Activated T-cell treated with anti-CD3 and anti-CD28 coated beads, Interleukin-2, amount 50 U/mL, for 24 hours (primary cell): ENCODE measurements at regions not wholly inside any gene's neighbourhood (a gene's known extent, or its start where the extent isn't known, plus 50 kb on each side); places are given as distances from the start of the nearest gene placed in this dataset.
A peak's percentile ranks its signal among the peaks of the same experiment; 100 is the strongest.
"Not testable (repeated sequence)": the region's sequence is repeated elsewhere in the genome, so short reads cannot be mapped to it uniquely, and the experiment has no call there.

ENCODE experiments used
- DNase-seq: peaks from one replicate; pipeline ENCODE4 v3.0.0-alpha.2; 2020
- H3K27ac Mint-ChIP-seq: 2 replicates; pipeline ENCODE4 v1.8.0; 2020; ENCODE audit warnings: mild to moderate bottlenecking, mixed read lengths
- H3K27me3 Mint-ChIP-seq: 2 replicates; pipeline ENCODE4 v1.8.0; 2020; ENCODE audit warnings: mixed read lengths
- H3K36me3 Mint-ChIP-seq: 2 replicates; pipeline ENCODE4 v1.8.0; 2020; ENCODE audit warnings: low read depth, mixed read lengths
- H3K4me1 Mint-ChIP-seq: 2 replicates; pipeline ENCODE4 v1.8.0; 2020; ENCODE audit warnings: low read depth, mixed read lengths
- H3K4me3 Mint-ChIP-seq: 2 replicates; pipeline ENCODE4 v1.8.0; 2020; ENCODE audit warnings: mild to moderate bottlenecking, moderate library complexity, mixed read lengths
- H3K9me3 Mint-ChIP-seq: 2 replicates; pipeline ENCODE4 v1.8.0; 2020; ENCODE audit warnings: mixed read lengths

DNA sequence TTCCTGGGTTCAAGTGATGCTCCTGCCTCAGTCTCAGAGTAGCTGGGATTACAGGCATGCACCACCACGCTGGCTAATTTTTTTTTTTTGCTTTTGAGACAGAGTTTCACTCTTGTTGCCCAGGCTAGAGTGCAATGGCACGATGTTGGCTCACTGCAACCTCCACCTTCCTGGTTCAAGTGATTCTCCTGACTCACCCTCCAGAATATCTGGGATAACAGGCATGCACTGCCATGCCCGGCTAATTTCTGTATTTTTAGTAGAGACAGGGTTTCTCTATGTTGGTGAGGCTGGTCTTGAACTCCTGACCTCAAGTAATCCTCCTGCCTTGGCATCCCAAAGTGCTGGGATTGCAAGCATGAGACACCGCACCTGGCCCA is 89.6 kb upstream of the KLF6 start:
- peak overlapping the region; percentile 93 for H3K27ac Mint-ChIP-seq
- DNase-seq, H3K36me3 Mint-ChIP-seq, H3K27me3 Mint-ChIP-seq, H3K9me3 Mint-ChIP-seq: not testable (repeated sequence)
- peaks cover 68% of the 10 kb centered on the region for H3K4me1 Mint-ChIP-seq
- peak overlapping the region; percentile 46 for H3K4me3 Mint-ChIP-seq

GRCh38 chr10:3873728-3874461 is 88.9 kb upstream of the KLF6 start:
- Mint-ChIP-seq H3K27ac (peak overlapping the region; percentile 93), H3K36me3 (no peaks in the 10 kb centered on the region), H3K9me3 (no peaks in the 10 kb centered on the region), H3K4me1 (peaks cover 68% of the 10 kb centered on the region), H3K27me3 (no peaks in the 10 kb centered on the region), H3K4me3 (no peak overlapping the region)
- no peak for DNase-seq

GRCh38 chr10:3872712-3873329 is 87.8 kb upstream of the KLF6 start:
- Mint-ChIP-seq H3K4me3 (no peak overlapping the region), H3K4me1 (peaks cover 78% of the 10 kb centered on the region), H3K27me3 (no peaks in the 10 kb centered on the region), H3K36me3 (no peaks in the 10 kb centered on the region), H3K9me3 (no peaks in the 10 kb centered on the region), H3K27ac (peak overlapping the region; percentile 93)
- DNase-seq = no peak

- DNase-seq = no peak
- peaks cover 83% of the 10 kb centered on the region for H3K4me1 Mint-ChIP-seq
- no peak overlapping the region for H3K27ac Mint-ChIP-seq
- H3K4me3 Mint-ChIP-seq = no peak overlapping the region
- H3K36me3 Mint-ChIP-seq = no peaks in the 10 kb centered on the region
- H3K27me3 Mint-ChIP-seq = no peaks in the 10 kb centered on the region
- no peaks in the 10 kb centered on the region for H3K9me3 Mint-ChIP-seq
Observed at GRCh38 chr10:3871424-3871996, 86.5 kb upstream of the KLF6 start.

- Mint-ChIP-seq H3K4me3 (peak overlapping the region; percentile 42), H3K27me3 (no peaks in the 10 kb centered on the region), H3K4me1 (peaks cover 83% of the 10 kb centered on the region), H3K36me3 (no peaks in the 10 kb centered on the region), H3K9me3 (no peaks in the 10 kb centered on the region), H3K27ac (peak overlapping the region; percentile 96)
- no peak for DNase-seq
Observed at GRCh38 chr10:3869036-3869435, 84.0 kb upstream of the KLF6 start.

DNA sequence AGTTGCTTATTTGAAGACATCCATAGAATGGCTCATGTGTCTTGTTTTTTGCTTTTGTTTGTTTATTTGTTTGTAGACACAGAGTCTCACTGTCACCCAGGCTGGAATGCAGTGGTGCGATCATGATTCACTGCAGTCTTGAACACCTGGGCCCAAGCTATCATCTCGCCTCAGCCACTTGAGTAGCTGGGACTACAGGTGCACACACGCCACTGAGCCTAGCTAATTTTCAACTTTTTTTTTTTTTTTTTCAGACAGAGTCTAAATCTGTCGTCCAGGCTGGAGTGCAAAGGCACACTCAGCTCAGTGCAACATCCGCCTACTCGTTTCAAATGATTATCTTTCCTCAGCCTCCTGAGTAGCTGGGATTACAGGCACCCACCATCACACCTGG is 83.3 kb upstream of the KLF6 start:
- Mint-ChIP-seq H3K4me1 (peaks cover 81% of the 10 kb centered on the region), H3K27ac (peak overlapping the region; percentile 96), H3K36me3 (no peaks in the 10 kb centered on the region), H3K27me3 (no peaks in the 10 kb centered on the region), H3K4me3 (no peak overlapping the region), H3K9me3 (no peaks in the 10 kb centered on the region)
- DNase-seq = no peak

- Mint-ChIP-seq H3K9me3 (no peaks in the 10 kb centered on the region), H3K27me3 (no peaks in the 10 kb centered on the region), H3K36me3 (no peaks in the 10 kb centered on the region), H3K4me3 (peak overlapping the region; percentile 28), H3K27ac (peak overlapping the region; percentile 96), H3K4me1 (peaks cover 75% of the 10 kb centered on the region)
- DNase-seq = peak; percentile 56
Observed at GRCh38 chr10:3867454-3868270, 82.7 kb upstream of the KLF6 start.

DNA sequence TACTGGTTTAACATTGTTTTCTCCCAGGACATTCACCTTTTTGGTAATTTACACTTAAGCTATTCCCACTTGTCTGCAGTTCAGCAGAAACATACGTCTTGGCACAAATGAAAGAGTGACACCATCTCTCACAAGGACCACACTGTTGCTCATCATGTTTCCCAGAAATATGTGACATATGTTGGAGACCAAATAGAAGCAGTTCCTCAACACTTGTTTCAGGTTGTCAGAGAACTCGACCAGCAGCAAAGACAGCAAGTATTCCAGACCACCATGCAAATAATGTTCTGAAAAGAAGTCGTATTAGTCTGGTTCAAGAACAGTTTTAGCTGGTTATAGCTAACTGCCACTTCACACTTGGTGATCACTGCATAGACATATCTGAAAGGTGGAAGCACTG is 81.3 kb upstream of the KLF6 start:
- Mint-ChIP-seq H3K36me3 (no peaks in the 10 kb centered on the region), H3K4me3 (peak overlapping the region; percentile 28), H3K27me3 (no peaks in the 10 kb centered on the region), H3K27ac (peak overlapping the region; percentile 96), H3K9me3 (no peaks in the 10 kb centered on the region), H3K4me1 (peaks cover 65% of the 10 kb centered on the region)
- no peak for DNase-seq

GRCh38 chr10:3865565-3865964 is 80.6 kb upstream of the KLF6 start:
- no peaks in the 10 kb centered on the region for H3K27me3 Mint-ChIP-seq
- no peaks in the 10 kb centered on the region for H3K9me3 Mint-ChIP-seq
- H3K27ac Mint-ChIP-seq = peak overlapping the region; percentile 96
- peaks cover 69% of the 10 kb centered on the region for H3K4me1 Mint-ChIP-seq
- no peaks in the 10 kb centered on the region for H3K36me3 Mint-ChIP-seq
- H3K4me3 Mint-ChIP-seq = peak overlapping the region; percentile 28
- no peak for DNase-seq

GRCh38 chr10:3861795-3862194 is 76.8 kb upstream of the KLF6 start:
- H3K27ac Mint-ChIP-seq = no peak overlapping the region
- H3K36me3 Mint-ChIP-seq = no peaks in the 10 kb centered on the region
- no peak overlapping the region for H3K4me3 Mint-ChIP-seq
- no peak for DNase-seq
- H3K27me3 Mint-ChIP-seq = no peaks in the 10 kb centered on the region
- peaks cover 40% of the 10 kb centered on the region for H3K4me1 Mint-ChIP-seq
- no peaks in the 10 kb centered on the region for H3K9me3 Mint-ChIP-seq

GRCh38 chr10:3858051-3858845 is 73.2 kb upstream of the KLF6 start:
- Mint-ChIP-seq H3K36me3 (no peaks in the 10 kb centered on the region), H3K9me3 (no peaks in the 10 kb centered on the region), H3K4me3 (no peak overlapping the region), H3K4me1 (peaks cover 21% of the 10 kb centered on the region), H3K27me3 (no peaks in the 10 kb centered on the region), H3K27ac (no peak overlapping the region)
- no peak for DNase-seq

DNA sequence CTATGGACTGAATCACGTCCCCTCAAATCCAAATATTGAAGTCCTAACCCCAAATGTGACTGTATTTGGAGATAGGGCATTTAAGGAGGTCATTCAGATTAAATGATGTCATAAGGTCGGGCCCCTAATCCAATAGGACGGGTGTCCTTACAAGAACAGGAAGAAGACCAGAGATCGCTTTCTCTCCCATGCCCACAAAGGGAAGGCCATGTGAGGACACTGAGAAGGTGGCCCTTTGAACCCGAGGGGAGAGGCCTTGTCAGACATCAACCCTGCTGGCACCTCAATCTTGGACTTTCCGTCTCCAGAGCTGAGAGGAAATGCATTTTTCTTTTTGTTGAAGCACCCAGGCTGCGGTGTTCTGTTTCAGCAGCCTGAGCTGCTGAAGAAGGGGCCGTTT is 72.3 kb upstream of the KLF6 start:
- Mint-ChIP-seq H3K27ac (no peak overlapping the region), H3K4me1 (peaks cover 30% of the 10 kb centered on the region), H3K4me3 (no peak overlapping the region), H3K27me3 (no peaks in the 10 kb centered on the region), H3K36me3 (no peaks in the 10 kb centered on the region), H3K9me3 (no peaks in the 10 kb centered on the region)
- no peak for DNase-seq

DNA sequence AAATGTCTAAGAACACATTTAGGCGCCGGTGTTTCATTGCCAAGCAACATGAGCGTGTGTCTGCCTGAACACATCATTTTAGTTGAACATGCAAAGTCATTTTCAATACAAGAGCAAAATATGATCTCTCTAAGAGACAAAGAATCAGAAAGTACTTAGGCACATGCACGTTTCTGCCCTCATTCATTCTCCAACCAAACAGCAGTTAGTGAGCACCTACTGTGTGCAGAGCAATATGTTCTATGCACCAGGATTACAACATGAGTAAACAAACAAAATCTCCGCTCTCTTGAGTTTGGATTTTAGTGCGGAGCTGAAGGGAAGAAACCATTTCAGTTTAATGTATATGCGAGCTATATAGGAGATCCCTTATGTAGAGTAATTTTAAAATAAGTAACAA is 71.6 kb upstream of the KLF6 start:
- no peak for DNase-seq
- H3K4me3 Mint-ChIP-seq = no peak overlapping the region
- no peaks in the 10 kb centered on the region for H3K36me3 Mint-ChIP-seq
- H3K27ac Mint-ChIP-seq = no peak overlapping the region
- peaks cover 35% of the 10 kb centered on the region for H3K4me1 Mint-ChIP-seq
- no peaks in the 10 kb centered on the region for H3K27me3 Mint-ChIP-seq
- no peaks in the 10 kb centered on the region for H3K9me3 Mint-ChIP-seq
